Heart left ventricle (tissue), 13 donors: ENCODE measurements at regions not wholly inside any gene's neighbourhood (a gene's known extent, or its start where the extent isn't known, plus 50 kb on each side); places are given as distances from the start of the nearest gene placed in this dataset.

Experiments used
- CTCF ChIP-seq, 12 donors: fragments of 200-600 bp; sonication (generic) in 4 of 12; IDR thresholded peaks; one replicate each; pipeline versions ENCODE4 v1.5.0 to v1.8.0; 2018 to 2022; ENCODE audit warnings: antibody characterized with exemption in 12 of 12, mild to moderate bottlenecking in 5 of 12
- POLR2A ChIP-seq, 2 donors: fragments of 450-650 bp; IDR thresholded peaks; one replicate each; pipeline ENCODE4 v1.6.1; 2017; ENCODE audit warnings: antibody characterized with exemption in 2 of 2, mild to moderate bottlenecking in 2 of 2, moderate library complexity in 2 of 2
- donor health status: ischemic (EF 13 %, LVEDD 7.1; RV severe dilation, severe dysfunction).
- donor health status: DM: no; HTN: yes; CAD: no.
- donor health status: DM: no; HTN: no; CAD: no.
- donor health status: ischemic (EF 25% LVEDD 6.9; RV normal size, moderate dysfunction).
- donor health status: ischemic (EF 25% LVEDD 5.7; RV mildly dilated, moderate dysfunction).
- donor health status: ischemic (EF 35%, LVEDD 5.7; RV mildly dilated, moderate dysfunction).
- donor health status: nonischemic (EF 11% LVEDD 7.7; RV severe dilation, severe dysfunction).
- donor health status: DM: yes; HTN: yes; CAD: no.
- donor health status: PGD.
- donor health status: ischemic (EF 29% LVEDD 5.4; RV normal size, mild dysfunction).
- donor health status: nonischemic (EF 23%, LVEDD 6.1; RV moderate dilation, normal function).

DNA sequence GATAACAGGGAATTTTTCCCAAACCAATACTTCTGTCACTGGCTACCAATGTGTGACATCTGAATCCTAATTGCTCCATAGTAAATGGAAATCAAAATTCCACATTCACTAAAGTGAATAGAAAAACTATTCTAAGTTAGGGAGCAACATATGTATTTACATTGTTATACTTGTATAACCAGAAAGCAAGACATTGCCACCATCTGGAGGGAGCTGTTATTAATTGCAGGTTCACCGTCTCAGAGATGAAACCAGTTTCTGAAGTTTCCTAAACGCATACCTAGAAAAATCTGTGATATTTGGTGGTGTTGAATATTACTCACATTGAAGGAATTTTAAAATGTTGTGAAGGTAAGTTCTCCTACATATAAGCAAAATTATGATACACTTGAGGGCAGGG lies 390.1 kb downstream of the NXPH1 start:
- TF ChIP-seq CTCF (IDR thresholded peaks at IDR 0.05) (no peak), POLR2A (IDR thresholded peaks at IDR 0.05) (no peak)
